Testis (tissue), 2 donors: ENCODE measurements at regions not wholly inside any gene's neighbourhood (a gene's known extent, or its start where the extent isn't known, plus 50 kb on each side); places are given as distances from the start of the nearest gene placed in this dataset.

Source experiments
- CTCF ChIP-seq, 3 experiments: fragments of 450-650 bp in 2 of 3; fragments of 200-600 bp in 1 of 3; sonication (generic) in 1 of 3; IDR thresholded peaks; one replicate each; pipeline ENCODE4 v1.5.1; 2016 to 2019; ENCODE audit warnings: antibody characterized with exemption in 3 of 3, mild to moderate bottlenecking in 2 of 3, moderate library complexity in 1 of 3
- POLR2A ChIP-seq: fragments of 450-650 bp; IDR thresholded peaks from one replicate; pipeline ENCODE4 v1.6.1; 2017; ENCODE audit warnings: antibody characterized with exemption, mild to moderate bottlenecking, moderate library complexity

- TF ChIP-seq CTCF (IDR thresholded peaks at IDR 0.05) (no peak), POLR2A (no peak)
These were observed 494.9 kb downstream of the EPHA4 start for GRCh38 chr2:221077251-221077650.
